Pancreas (tissue), 10 donors: ENCODE measurements at regions not wholly inside any gene's neighbourhood (a gene's known extent, or its start where the extent isn't known, plus 50 kb on each side); places are given as distances from the start of the nearest gene placed in this dataset.

Source experiments
- ATAC-seq, 4 donors: fragments of 200-7000 bp; cut with Tn5 transposase; one replicate each; pipeline versions ENCODE4 v1.8.0 to v1.9.1; 2020; ENCODE audit warnings: mild to moderate bottlenecking in 4 of 4, moderate library complexity in 4 of 4
- DNase-seq, 6 donors: peaks; one replicate each; pipeline ENCODE4 v3.0.0-alpha.2; 2020
- FAIRE-seq: peaks from 2 replicates; lab custom pipeline; 2012; peaks lifted over from hg19 to GRCh38; lab: Jason Lieb, UNC
- H3K27ac ChIP-seq, 4 donors: fragments of 200-600 bp; sonication (generic); 1 replicate in 3 of 4; 2 replicates in 1 of 4; pipeline versions ENCODE4 v1.5.0 to v1.8.0; 2020
- H3K27me3 ChIP-seq, 4 donors: fragments of 200-600 bp; one replicate each; pipeline ENCODE4 v1.8.0; 2021
- H3K36me3 ChIP-seq, 3 donors: fragments of 200-600 bp; sonication (generic) in 1 of 3; one replicate each; pipeline versions ENCODE4 v1.5.0 to v1.8.0; 2020 to 2021
- H3K4me1 ChIP-seq, 3 donors: fragments of 200-600 bp; one replicate each; pipeline ENCODE4 v1.8.0; 2021
- H3K4me3 ChIP-seq, 4 donors: fragments of 200-600 bp; sonication (generic) in 2 of 4; one replicate each; pipeline versions ENCODE4 v1.5.0 to v1.8.0; 2020 to 2021
- H3K9me3 ChIP-seq, 4 donors: fragments of 200-600 bp; one replicate each; pipeline ENCODE4 v1.8.0; 2021
- WGBS, 2 donors: extraction: QIAGEN DNeasy Blood & Tissue Kit; methylation state at CpG; one replicate each; pipeline ENCODE4 v1.1.7; 2013; 5-methylcytosine and 5-hydroxymethylcytosine counted together
- intact Hi-C, 3 donors: fragments of 100-400 bp; cut with DNase I; formaldehyde crosslinking; loops; one replicate each; pipeline versions ENCODE4 v1.11.1 to v1.14.2; 2022
- TF ChIP-seq, protein P1 (sequence below), 4 donors: fragments of 200-600 bp; sonication (generic) in 3 of 4; IDR thresholded peaks; one replicate each; pipeline versions ENCODE4 v1.5.0 to v1.8.0; 2021; ENCODE audit warnings: antibody characterized with exemption in 4 of 4
- donor health status: healthy with polysubstance abuse.
- donor health status: DM: no; HTN: no; CAD: no; lungs with moderate emphysema.
- donor health status: DM: no; HTN: no; CAD: no.
- donor health status: control.
- donor health status: control.
- donor health status: Bipolar disorder and iron deficiency.
- donor health status: DM: yes; HTN: yes; CAD: no.
- donor health status: DM: no; HTN: no; CAD: no.
- donor health status: DM: no; HTN: no; CAD: no.
- donor health status: DM: yes; HTN: yes; CAD: no.

DNA sequence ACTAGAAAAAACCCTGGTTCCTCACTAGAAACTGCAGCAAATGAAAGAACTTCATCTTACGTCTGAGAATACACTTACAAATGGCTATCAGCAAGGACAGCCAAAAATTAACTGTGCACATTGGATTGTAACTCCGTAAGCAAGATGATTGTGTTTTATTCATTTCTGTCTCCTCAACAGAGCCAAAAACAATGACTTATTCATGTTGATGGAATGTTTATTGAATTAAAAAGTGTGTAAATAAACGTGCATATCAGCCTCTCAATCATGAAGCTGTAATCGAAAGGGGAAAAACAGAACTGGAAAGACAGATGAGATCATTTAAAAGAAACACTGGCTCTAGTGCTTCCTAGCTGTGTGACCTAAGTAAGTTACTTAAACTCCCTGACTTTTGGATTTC lies 307.5 kb upstream of the ZC3H12C start:
- TF ChIP-seq, protein P1, sequence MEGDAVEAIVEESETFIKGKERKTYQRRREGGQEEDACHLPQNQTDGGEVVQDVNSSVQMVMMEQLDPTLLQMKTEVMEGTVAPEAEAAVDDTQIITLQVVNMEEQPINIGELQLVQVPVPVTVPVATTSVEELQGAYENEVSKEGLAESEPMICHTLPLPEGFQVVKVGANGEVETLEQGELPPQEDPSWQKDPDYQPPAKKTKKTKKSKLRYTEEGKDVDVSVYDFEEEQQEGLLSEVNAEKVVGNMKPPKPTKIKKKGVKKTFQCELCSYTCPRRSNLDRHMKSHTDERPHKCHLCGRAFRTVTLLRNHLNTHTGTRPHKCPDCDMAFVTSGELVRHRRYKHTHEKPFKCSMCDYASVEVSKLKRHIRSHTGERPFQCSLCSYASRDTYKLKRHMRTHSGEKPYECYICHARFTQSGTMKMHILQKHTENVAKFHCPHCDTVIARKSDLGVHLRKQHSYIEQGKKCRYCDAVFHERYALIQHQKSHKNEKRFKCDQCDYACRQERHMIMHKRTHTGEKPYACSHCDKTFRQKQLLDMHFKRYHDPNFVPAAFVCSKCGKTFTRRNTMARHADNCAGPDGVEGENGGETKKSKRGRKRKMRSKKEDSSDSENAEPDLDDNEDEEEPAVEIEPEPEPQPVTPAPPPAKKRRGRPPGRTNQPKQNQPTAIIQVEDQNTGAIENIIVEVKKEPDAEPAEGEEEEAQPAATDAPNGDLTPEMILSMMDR (IDR thresholded peaks at IDR 0.05): no peak
- no peak overlapping the region for H3K4me3 ChIP-seq
- FAIRE-seq (no peak), ATAC-seq (peak; percentile 24 to 80 (median 73)), DNase-seq (no peak)
- peaks cover 0 to 6% (median 0%) of the 10 kb centered on the region in 3 donors for H3K4me1 ChIP-seq
- H3K9me3 ChIP-seq: no peaks in the 10 kb centered on the region
- H3K27me3 ChIP-seq: no peaks in the 10 kb centered on the region
- peak overlapping the region in 2 of 4 donors; percentile 27 to 39 for H3K27ac ChIP-seq
- intact Hi-C loops: no loop called here
- WGBS, 2 donors: 14 to 27% methylated on average over 4 of the region's 4 CpGs
- H3K36me3 ChIP-seq: no peaks in the 10 kb centered on the region

DNA sequence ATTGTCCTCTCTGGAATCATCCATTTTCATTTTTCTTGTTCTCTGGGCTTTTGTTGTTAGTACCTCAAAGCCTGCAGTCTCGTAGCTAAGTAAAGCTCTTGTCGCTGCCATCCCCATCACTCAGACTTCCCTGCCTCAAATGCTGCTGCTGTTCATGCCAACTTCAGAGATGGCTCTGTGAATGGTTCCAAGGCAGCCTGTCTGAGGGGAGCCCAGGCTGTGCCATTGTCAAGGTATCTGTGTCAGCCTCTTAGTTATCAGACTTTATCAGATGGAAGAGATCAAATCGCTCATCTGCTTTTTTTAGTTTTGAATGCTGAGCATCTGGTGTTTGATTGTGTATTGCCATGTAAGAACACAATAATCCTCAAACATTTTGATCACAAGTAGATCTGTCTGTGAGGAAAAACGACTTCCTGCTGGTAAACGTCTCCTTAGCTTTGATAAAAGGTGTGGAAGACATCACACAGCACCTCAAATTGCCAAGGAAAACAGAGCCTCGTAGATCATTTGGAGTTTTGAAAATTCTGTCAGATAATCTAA lies 304.2 kb upstream of the ZC3H12C start:
- Histone ChIP-seq H3K4me1 (peaks cover 0 to 6% (median 0%) of the 10 kb centered on the region in 3 donors), H3K27me3 (no peaks in the 10 kb centered on the region), H3K4me3 (no peak overlapping the region), H3K36me3 (no peaks in the 10 kb centered on the region), H3K9me3 (no peaks in the 10 kb centered on the region), H3K27ac (no peak overlapping the region)
- 55 to 68% methylated on average over 6 of the region's 6 CpGs for WGBS, 2 donors
- FAIRE-seq (no peak), DNase-seq (no peak), ATAC-seq (no peak)
- intact Hi-C loops: no loop called here
- TF ChIP-seq, protein P1 (IDR thresholded peaks at IDR 0.05): no peak

DNA sequence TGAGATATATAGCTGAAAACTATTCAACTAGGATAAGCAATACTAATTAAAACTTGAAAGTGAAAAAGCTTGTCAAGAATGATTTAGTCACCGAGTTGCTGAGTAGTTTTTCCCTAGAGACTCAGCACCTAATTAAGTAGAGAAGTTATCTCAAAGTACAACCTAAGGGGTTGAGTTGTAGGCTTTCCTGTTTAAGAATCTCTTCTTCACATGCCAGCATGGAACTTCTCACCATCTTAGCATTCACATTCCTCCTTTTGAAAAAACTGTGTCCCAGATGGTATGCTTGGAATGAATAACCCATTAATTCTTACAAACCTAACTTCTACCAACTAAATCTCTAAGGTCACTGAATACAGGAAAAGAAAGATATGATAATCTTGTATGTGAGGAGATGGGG lies 303.3 kb upstream of the ZC3H12C start:
- H3K36me3 ChIP-seq: no peaks in the 10 kb centered on the region
- TF ChIP-seq, protein P1 (IDR thresholded peaks at IDR 0.05): no peak
- H3K4me3 ChIP-seq: no peak overlapping the region
- H3K27me3 ChIP-seq: no peaks in the 10 kb centered on the region
- DNase-seq (no peak), FAIRE-seq (no peak), ATAC-seq (no peak)
- 63 to 71% methylated on average over 1 of the region's 1 CpG for WGBS, 2 donors
- H3K4me1 ChIP-seq: peaks cover 0 to 5% (median 0%) of the 10 kb centered on the region in 3 donors
- no peaks in the 10 kb centered on the region for H3K9me3 ChIP-seq
- intact Hi-C loops: no loop called here
- no peak overlapping the region for H3K27ac ChIP-seq

DNA sequence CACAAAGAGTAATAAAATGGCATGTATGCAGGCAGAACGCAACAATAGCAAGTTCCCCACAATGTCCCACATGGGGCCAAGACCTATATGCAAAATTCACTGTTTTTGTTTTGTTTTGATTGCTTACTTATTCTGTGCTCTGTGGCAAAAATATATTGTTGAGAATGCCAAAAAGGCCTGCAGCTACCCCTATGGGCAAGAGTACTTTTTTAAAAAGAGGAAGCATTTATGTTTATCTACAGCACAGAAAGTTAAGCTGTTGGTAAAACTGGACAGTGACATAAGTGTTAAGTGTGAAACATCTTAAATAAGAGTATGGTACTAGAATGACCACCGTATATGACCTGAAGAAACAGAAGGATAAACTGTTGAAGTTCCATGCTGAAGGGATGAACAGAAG lies 301.9 kb upstream of the ZC3H12C start:
- ATAC-seq: no peak
- Histone ChIP-seq H3K9me3 (no peaks in the 10 kb centered on the region), H3K4me1 (peaks cover 0 to 4% (median 0%) of the 10 kb centered on the region in 3 donors), H3K27ac (no peak overlapping the region), H3K4me3 (no peak overlapping the region), H3K27me3 (no peaks in the 10 kb centered on the region), H3K36me3 (no peaks in the 10 kb centered on the region)
- DNase-seq: no peak
- FAIRE-seq: no peak
- TF ChIP-seq, protein P1 (IDR thresholded peaks at IDR 0.05): no peak
- WGBS, 2 donors: 69 to 89% methylated on average over 2 of the region's 2 CpGs
- intact Hi-C loops: no loop called here

DNA sequence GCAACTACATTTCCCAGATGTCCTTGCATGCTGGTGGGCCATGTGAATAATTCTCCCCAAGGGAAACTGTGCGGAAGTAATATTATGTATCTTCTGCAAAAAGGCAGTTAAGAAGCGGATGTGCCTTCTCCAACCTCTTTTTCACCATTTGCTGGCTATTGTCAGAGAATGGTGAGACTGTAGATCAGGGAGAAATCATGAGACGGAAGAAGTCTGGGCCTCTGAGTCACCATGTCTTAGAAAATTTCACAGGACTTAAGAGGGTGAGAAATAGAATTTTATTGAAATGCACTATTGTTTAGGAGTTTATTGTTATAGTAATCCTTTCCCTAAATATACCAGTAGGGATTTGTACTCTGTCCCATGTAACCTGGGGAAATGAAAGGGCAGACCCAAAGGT lies 298.7 kb upstream of the ZC3H12C start:
- H3K9me3 ChIP-seq: no peaks in the 10 kb centered on the region
- H3K27ac ChIP-seq: peak overlapping the region in 3 of 4 donors; percentile 17 to 70 (median 61)
- H3K27me3 ChIP-seq: no peaks in the 10 kb centered on the region
- TF ChIP-seq, protein P1 (IDR thresholded peaks at IDR 0.05): no peak
- FAIRE-seq: no peak
- ATAC-seq: no peak
- peaks cover 0 to 4% (median 0%) of the 10 kb centered on the region in 3 donors for H3K4me1 ChIP-seq
- H3K36me3 ChIP-seq: no peaks in the 10 kb centered on the region
- intact Hi-C loops: no loop called here
- WGBS, 2 donors: 84 to 87% methylated on average over 3 of the region's 3 CpGs
- DNase-seq: no peak
- H3K4me3 ChIP-seq: no peak overlapping the region
